Stimulated activated CD4-positive, alpha-beta T cell treated with anti-CD3 and anti-CD28 coated beads, TNF-alpha, amount 100 ng/mL, for 48 hours (primary cell): ENCODE measurements at regions not wholly inside any gene's neighbourhood (a gene's known extent, or its start where the extent isn't known, plus 50 kb on each side); places are given as distances from the start of the nearest gene placed in this dataset.
A peak's percentile ranks its signal among the peaks of the same experiment; 100 is the strongest.

ENCODE experiments used
- DNase-seq, 3 donors: peaks; one replicate each; pipeline ENCODE4 v3.0.0-alpha.2; 2020; ENCODE audit warnings: low read depth in 3 of 3

- no peak for DNase-seq
Observed at GRCh38 chr15:38647683-38648082, 83.1 kb upstream of the RASGRP1 start.

GRCh38 chr15:38648121-38648843 lies 83.7 kb upstream of the RASGRP1 start:
- no peak for DNase-seq

- no peak for DNase-seq
Observed at GRCh38 chr15:38650384-38650783, 85.8 kb upstream of the RASGRP1 start.

GRCh38 chr15:38650936-38651327 lies 86.3 kb upstream of the RASGRP1 start:
- no peak for DNase-seq

- no peak for DNase-seq
Observed at GRCh38 chr15:38651328-38652038, 86.9 kb upstream of the RASGRP1 start.

- DNase-seq, result no peak
Observed at GRCh38 chr15:38652183-38652794, 87.7 kb upstream of the RASGRP1 start.

- DNase-seq, result peak in 1 of 3 donors; percentile 28
Observed at GRCh38 chr15:38652998-38653397, 88.4 kb upstream of the RASGRP1 start.

- no peak for DNase-seq
Observed at GRCh38 chr15:38658431-38658830, 93.8 kb upstream of the RASGRP1 start.

- DNase-seq, result no peak
Observed at GRCh38 chr15:38660738-38661137, 96.1 kb upstream of the RASGRP1 start.

GRCh38 chr15:38662033-38662802 lies 97.6 kb upstream of the RASGRP1 start:
- no peak for DNase-seq

GRCh38 chr15:38662805-38663204 lies 98.2 kb upstream of the RASGRP1 start:
- DNase-seq, result no peak

GRCh38 chr15:38665586-38666305 lies 101.1 kb upstream of the RASGRP1 start:
- no peak for DNase-seq

GRCh38 chr15:38666865-38667510 lies 102.4 kb upstream of the RASGRP1 start:
- DNase-seq, result no peak

- DNase-seq, result no peak
Observed at GRCh38 chr15:38667890-38668850, 103.6 kb upstream of the RASGRP1 start.

GRCh38 chr15:38668898-38669391 lies 104.3 kb upstream of the RASGRP1 start:
- DNase-seq, result no peak

GRCh38 chr15:38670128-38671005 lies 105.8 kb upstream of the RASGRP1 start:
- DNase-seq, result peak in 1 of 3 donors; percentile 53

GRCh38 chr15:38671006-38671387 lies 106.4 kb upstream of the RASGRP1 start:
- DNase-seq, result no peak

GRCh38 chr15:38671675-38672254 lies 107.2 kb upstream of the RASGRP1 start:
- DNase-seq, result no peak
